ENCODE measurements at regions not wholly inside any gene's neighbourhood (a gene's known extent, or its start where the extent isn't known, plus 50 kb on each side); places are given as distances from the start of the nearest gene placed in this dataset.

DNA sequence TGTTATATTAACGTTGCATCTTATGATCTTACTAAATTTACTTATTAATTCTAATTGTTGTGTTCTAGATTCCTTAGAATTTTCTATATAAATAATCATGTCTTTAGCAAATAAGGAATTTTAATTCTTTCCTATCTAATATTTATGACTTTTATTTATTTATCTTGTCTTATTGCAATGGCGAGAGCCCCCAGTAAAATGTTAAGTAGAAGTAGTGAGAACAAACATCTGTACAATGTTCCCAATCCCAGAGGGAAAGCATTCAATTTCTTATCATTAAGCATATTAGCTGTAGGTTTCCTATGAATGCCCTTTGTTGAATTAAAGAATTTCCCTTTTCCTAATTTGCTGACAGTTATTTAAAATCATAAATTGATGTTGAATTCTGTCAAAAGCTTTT, 203.7 kb upstream of the OTX2 start:
- TF ChIP-seq, protein P1, sequence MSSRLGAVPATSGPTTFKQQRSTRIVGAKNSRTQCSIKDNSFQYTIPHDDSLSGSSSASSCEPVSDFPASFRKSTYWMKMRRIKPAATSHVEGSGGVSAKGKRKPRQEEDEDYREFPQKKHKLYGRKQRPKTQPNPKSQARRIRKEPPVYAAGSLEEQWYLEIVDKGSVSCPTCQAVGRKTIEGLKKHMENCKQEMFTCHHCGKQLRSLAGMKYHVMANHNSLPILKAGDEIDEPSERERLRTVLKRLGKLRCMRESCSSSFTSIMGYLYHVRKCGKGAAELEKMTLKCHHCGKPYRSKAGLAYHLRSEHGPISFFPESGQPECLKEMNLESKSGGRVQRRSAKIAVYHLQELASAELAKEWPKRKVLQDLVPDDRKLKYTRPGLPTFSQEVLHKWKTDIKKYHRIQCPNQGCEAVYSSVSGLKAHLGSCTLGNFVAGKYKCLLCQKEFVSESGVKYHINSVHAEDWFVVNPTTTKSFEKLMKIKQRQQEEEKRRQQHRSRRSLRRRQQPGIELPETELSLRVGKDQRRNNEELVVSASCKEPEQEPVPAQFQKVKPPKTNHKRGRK (CRISPR knock-in tag; IDR thresholded peaks at IDR 0.05; ENCODE audit: borderline replicate concordance), result no peak
- no peak for TF ChIP-seq CBFB (CRISPR knock-in tag; IDR thresholded peaks at IDR 0.05; ENCODE audit: low read depth)
- TF ChIP-seq, protein P2, sequence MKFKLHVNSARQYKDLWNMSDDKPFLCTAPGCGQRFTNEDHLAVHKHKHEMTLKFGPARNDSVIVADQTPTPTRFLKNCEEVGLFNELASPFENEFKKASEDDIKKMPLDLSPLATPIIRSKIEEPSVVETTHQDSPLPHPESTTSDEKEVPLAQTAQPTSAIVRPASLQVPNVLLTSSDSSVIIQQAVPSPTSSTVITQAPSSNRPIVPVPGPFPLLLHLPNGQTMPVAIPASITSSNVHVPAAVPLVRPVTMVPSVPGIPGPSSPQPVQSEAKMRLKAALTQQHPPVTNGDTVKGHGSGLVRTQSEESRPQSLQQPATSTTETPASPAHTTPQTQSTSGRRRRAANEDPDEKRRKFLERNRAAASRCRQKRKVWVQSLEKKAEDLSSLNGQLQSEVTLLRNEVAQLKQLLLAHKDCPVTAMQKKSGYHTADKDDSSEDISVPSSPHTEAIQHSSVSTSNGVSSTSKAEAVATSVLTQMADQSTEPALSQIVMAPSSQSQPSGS (CRISPR knock-in tag; IDR thresholded peaks at IDR 0.05; ENCODE audit: borderline replicate concordance, low read depth), result no peak
- no peak for TF ChIP-seq JUN (CRISPR knock-in tag; IDR thresholded peaks at IDR 0.05)
- no peak for TF ChIP-seq SP1 (CRISPR knock-in tag; conservative IDR thresholded peaks at IDR 0.05)
- TF ChIP-seq, protein P3, sequence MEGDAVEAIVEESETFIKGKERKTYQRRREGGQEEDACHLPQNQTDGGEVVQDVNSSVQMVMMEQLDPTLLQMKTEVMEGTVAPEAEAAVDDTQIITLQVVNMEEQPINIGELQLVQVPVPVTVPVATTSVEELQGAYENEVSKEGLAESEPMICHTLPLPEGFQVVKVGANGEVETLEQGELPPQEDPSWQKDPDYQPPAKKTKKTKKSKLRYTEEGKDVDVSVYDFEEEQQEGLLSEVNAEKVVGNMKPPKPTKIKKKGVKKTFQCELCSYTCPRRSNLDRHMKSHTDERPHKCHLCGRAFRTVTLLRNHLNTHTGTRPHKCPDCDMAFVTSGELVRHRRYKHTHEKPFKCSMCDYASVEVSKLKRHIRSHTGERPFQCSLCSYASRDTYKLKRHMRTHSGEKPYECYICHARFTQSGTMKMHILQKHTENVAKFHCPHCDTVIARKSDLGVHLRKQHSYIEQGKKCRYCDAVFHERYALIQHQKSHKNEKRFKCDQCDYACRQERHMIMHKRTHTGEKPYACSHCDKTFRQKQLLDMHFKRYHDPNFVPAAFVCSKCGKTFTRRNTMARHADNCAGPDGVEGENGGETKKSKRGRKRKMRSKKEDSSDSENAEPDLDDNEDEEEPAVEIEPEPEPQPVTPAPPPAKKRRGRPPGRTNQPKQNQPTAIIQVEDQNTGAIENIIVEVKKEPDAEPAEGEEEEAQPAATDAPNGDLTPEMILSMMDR (IDR thresholded peaks at IDR 0.05), result no peak
- TF ChIP-seq ZNF416 (CRISPR knock-in tag; IDR thresholded peaks at IDR 0.05), result no peak
- no peak for TF ChIP-seq FOXK1 (CRISPR knock-in tag; IDR thresholded peaks at IDR 0.05)
- no peak for TF ChIP-seq USF2 (CRISPR knock-in tag; IDR thresholded peaks at IDR 0.05)

All from WTC11 (cell line).